Right lobe of liver (tissue), 6 donors: ENCODE measurements at regions not wholly inside any gene's neighbourhood (a gene's known extent, or its start where the extent isn't known, plus 50 kb on each side); places are given as distances from the start of the nearest gene placed in this dataset.
A peak's percentile ranks its signal among the peaks of the same experiment; 100 is the strongest.

Experiments used
- ATAC-seq, 4 donors: fragments of 200-7000 bp; cut with Tn5 transposase; one replicate each; pipeline ENCODE4 v1.9.1; 2020; ENCODE audit warnings: mild to moderate bottlenecking in 4 of 4, moderate library complexity in 4 of 4
- DNase-seq, 3 donors: peaks; one replicate each; pipeline ENCODE4 v3.0.0-alpha.2; 2020
- H3K27ac ChIP-seq, 3 donors: fragments of 200-600 bp; one replicate each; pipeline ENCODE4 v1.8.0; 2022
- H3K27me3 ChIP-seq, 2 donors: fragments of 200-600 bp; one replicate each; pipeline ENCODE4 v1.8.0; 2022
- H3K36me3 ChIP-seq, 4 donors: fragments of 200-600 bp; sonication (generic) in 1 of 4; one replicate each; pipeline versions ENCODE4 v1.5.1 to v1.8.0; 2017 to 2022; ENCODE audit warnings: control low read depth in 1 of 4
- H3K4me1 ChIP-seq, 4 donors: fragments of 200-600 bp; sonication (generic) in 1 of 4; one replicate each; pipeline versions ENCODE4 v1.5.1 to v1.8.0; 2017 to 2022; ENCODE audit warnings: control low read depth in 1 of 4
- H3K4me3 ChIP-seq, 3 donors: fragments of 200-600 bp; one replicate each; pipeline ENCODE4 v1.8.0; 2022
- H3K9me3 ChIP-seq, 4 donors: fragments of 200-600 bp; sonication (generic) in 1 of 4; one replicate each; pipeline versions ENCODE4 v1.5.1 to v1.8.0; 2017 to 2022; ENCODE audit warnings: control low read depth in 1 of 4
- CTCF ChIP-seq, 4 donors: fragments of 200-600 bp in 3 of 4; fragments of 450-650 bp in 1 of 4; IDR thresholded peaks; one replicate each; pipeline versions ENCODE4 v1.5.1 to v1.8.0; 2016 to 2022; ENCODE audit warnings: antibody characterized with exemption in 4 of 4, mild to moderate bottlenecking in 2 of 4
- POLR2A ChIP-seq: fragments of 450-650 bp; IDR thresholded peaks from one replicate; pipeline ENCODE4 v1.6.1; 2017; ENCODE audit warnings: antibody characterized with exemption, mild to moderate bottlenecking
- WGBS: methylation state at CpG from one replicate; pipeline ENCODE4 v1.1.6; 2018; ENCODE audit warnings: low coverage, low lambda C conversion rate; ENCODE audit not compliant: insufficient coverage; ENCODE audit errors: missing lambda C conversion rate; 5-methylcytosine and 5-hydroxymethylcytosine counted together
- intact Hi-C, 2 donors: fragments of 100-400 bp; cut with DNase I; formaldehyde crosslinking; loops; one replicate each; pipeline versions ENCODE4 v1.11.2 to v1.14.1; 2022
- donor health status: DM: no; HTN: yes; CAD: no.
- donor health status: DM: no; HTN: no; CAD: no.
- donor health status: DM: no; HTN: no; CAD: no.
- donor health status: DM: no; HTN: yes; CAD: no.
- donor health status: DM: no; HTN: yes; CAD: no.

- TF ChIP-seq POLR2A (no peak), CTCF (IDR thresholded peaks at IDR 0.05) (no peak)
- DNase-seq (no peak), ATAC-seq (no peak)
- peaks cover 0 to 7% (median 0%) of the 10 kb centered on the region in 4 donors for H3K4me1 ChIP-seq
- no peaks in the 10 kb centered on the region for H3K9me3 ChIP-seq
- H3K27ac ChIP-seq = no peak overlapping the region
- H3K36me3 ChIP-seq = no peaks in the 10 kb centered on the region
- intact Hi-C loops = loop anchor here in 1 of 2 donors (10.0 kb wide), 1 partner anchor 888 kb away; no protein-coding TSS in a partner anchor
- H3K27me3 ChIP-seq = no peaks in the 10 kb centered on the region
- 13% methylated on average over 1 of the region's 1 CpG for WGBS
- no peak overlapping the region for H3K4me3 ChIP-seq
These were observed 82.8 kb upstream of the C1orf87 start for GRCh38 chr1:60156371-60156770.

GRCh38 chr1:60153961-60154360, 80.4 kb upstream of the C1orf87 start:
- TF ChIP-seq CTCF (IDR thresholded peaks at IDR 0.05) (no peak), POLR2A (no peak)
- H3K4me1 ChIP-seq = peaks cover 0 to 7% (median 0%) of the 10 kb centered on the region in 4 donors
- intact Hi-C loops = loop anchor here in 1 of 2 donors (10.0 kb wide), 1 partner anchor 891 kb away; no protein-coding TSS in a partner anchor
- H3K9me3 ChIP-seq = no peaks in the 10 kb centered on the region
- ATAC-seq (no peak), DNase-seq (no peak)
- no peak overlapping the region for H3K27ac ChIP-seq
- no peaks in the 10 kb centered on the region for H3K36me3 ChIP-seq
- 75% methylated on average over 2 of the region's 2 CpGs for WGBS
- H3K27me3 ChIP-seq = no peaks in the 10 kb centered on the region
- no peak overlapping the region for H3K4me3 ChIP-seq

GRCh38 chr1:60152891-60153290, 79.3 kb upstream of the C1orf87 start:
- no peak for ATAC-seq
- no peak overlapping the region for H3K4me3 ChIP-seq
- peaks cover 0 to 7% (median 0%) of the 10 kb centered on the region in 4 donors for H3K4me1 ChIP-seq
- 90% methylated on average over 2 of the region's 2 CpGs for WGBS
- no peaks in the 10 kb centered on the region for H3K36me3 ChIP-seq
- TF ChIP-seq POLR2A (no peak), CTCF (IDR thresholded peaks at IDR 0.05) (no peak)
- intact Hi-C loops = loop anchor here in 1 of 2 donors (10.0 kb wide), 1 partner anchor 892 kb away; no protein-coding TSS in a partner anchor
- no peaks in the 10 kb centered on the region for H3K27me3 ChIP-seq
- no peak for DNase-seq
- H3K27ac ChIP-seq = no peak overlapping the region
- no peaks in the 10 kb centered on the region for H3K9me3 ChIP-seq

DNA sequence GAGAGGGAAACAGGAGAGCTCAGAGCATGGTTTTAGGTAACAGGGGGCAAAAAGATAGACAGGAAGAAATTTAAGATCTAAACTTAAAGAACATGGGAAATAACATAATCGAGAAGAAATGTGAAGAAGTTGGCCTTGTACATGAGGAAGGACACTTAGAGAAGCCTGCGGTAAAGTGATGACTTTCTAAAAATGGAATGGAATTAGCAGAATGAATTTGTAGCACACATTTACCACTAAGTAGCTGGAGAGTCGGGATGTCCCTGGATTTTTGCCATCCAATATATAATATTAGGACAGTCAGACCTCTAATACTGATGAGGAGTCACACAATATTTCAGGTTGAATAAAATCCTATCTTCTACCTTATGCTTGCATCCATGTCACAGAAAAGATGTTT, 77.7 kb upstream of the C1orf87 start:
- Histone ChIP-seq H3K4me3 (no peak overlapping the region), H3K9me3 (no peaks in the 10 kb centered on the region), H3K27ac (no peak overlapping the region), H3K27me3 (no peaks in the 10 kb centered on the region), H3K4me1 (no peaks in the 10 kb centered on the region), H3K36me3 (no peaks in the 10 kb centered on the region)
- TF ChIP-seq CTCF (IDR thresholded peaks at IDR 0.05) (no peak), POLR2A (no peak)
- intact Hi-C loops = loop anchor here in 1 of 2 donors (10.0 kb wide), 1 partner anchor 893 kb away; no protein-coding TSS in a partner anchor
- WGBS = 65% methylated on average over 3 of the region's 3 CpGs
- ATAC-seq (no peak), DNase-seq (no peak)

- Histone ChIP-seq H3K4me3 (no peak overlapping the region), H3K9me3 (no peaks in the 10 kb centered on the region), H3K4me1 (no peaks in the 10 kb centered on the region), H3K27ac (no peak overlapping the region), H3K27me3 (no peaks in the 10 kb centered on the region), H3K36me3 (no peaks in the 10 kb centered on the region)
- DNase-seq (peak in 1 of 3 donors; percentile 16), ATAC-seq (peak in 1 of 4 donors; percentile 23)
- WGBS = 10% methylated on average over 2 of the region's 2 CpGs
- intact Hi-C loops = no loop called here
- no peak for TF ChIP-seq POLR2A
- TF ChIP-seq CTCF (IDR thresholded peaks at IDR 0.05) = no peak
These were observed 75.7 kb upstream of the C1orf87 start for GRCh38 chr1:60149251-60149650.
